CD14-positive monocyte (primary cell): ENCODE measurements at regions not wholly inside any gene's neighbourhood (a gene's known extent, or its start where the extent isn't known, plus 50 kb on each side); places are given as distances from the start of the nearest gene placed in this dataset.

Source experiments
- DNase-seq, 3 donors: peaks; one replicate each; pipeline ENCODE4 v3.0.0-alpha.2; 2011 to 2022
- H2AFZ ChIP-seq: 2 replicates; pipeline ENCODE4 v1.6.0; 2012; ENCODE audit warnings: mild to moderate bottlenecking, low read depth, low read length, inconsistent platforms; ENCODE audit not compliant: insufficient read depth, poor library complexity, severe bottlenecking
- H3K27ac ChIP-seq, 2 donors: 1 replicate in 1 of 2; 2 replicates in 1 of 2; pipeline ENCODE4 v1.5.1; 2012 to 2013; ENCODE audit warnings: low read length in 2 of 2, control low read depth in 1 of 2, inconsistent platforms in 1 of 2, low read depth in 1 of 2, mild to moderate bottlenecking in 1 of 2
- H3K27me3 ChIP-seq, 2 donors: one replicate each; pipeline versions ENCODE4 v1.6.0 to v1.6.1; 2011 to 2013; ENCODE audit warnings: low read length in 2 of 2; ENCODE audit not compliant: control insufficient read depth in 2 of 2, insufficient read depth in 2 of 2
- H3K36me3 ChIP-seq, 2 donors: replicated peaks in 1 of 2; 1 replicate in 1 of 2; 2 replicates in 1 of 2; pipeline versions ENCODE4 v1.5.1 to v1.6.1; 2012 to 2013; ENCODE audit warnings: low read length in 2 of 2, control low read depth in 1 of 2, inconsistent platforms in 1 of 2, mild to moderate bottlenecking in 1 of 2; ENCODE audit not compliant: insufficient read depth in 2 of 2, control insufficient read depth in 1 of 2
- H3K4me1 ChIP-seq, 2 donors: 1 replicate in 1 of 2; 2 replicates in 1 of 2; pipeline versions ENCODE4 v1.5.1 to v1.6.1; 2012 to 2013; ENCODE audit warnings: low read length in 2 of 2, control low read depth in 1 of 2, inconsistent platforms in 1 of 2, mild to moderate bottlenecking in 1 of 2, moderate library complexity in 1 of 2; ENCODE audit not compliant: insufficient read depth in 2 of 2, control insufficient read depth in 1 of 2
- H3K4me2 ChIP-seq: replicated peaks from 2 replicates; pipeline ENCODE3; 2012; ENCODE audit warnings: low read length, moderate library complexity, mild to moderate bottlenecking; ENCODE audit not compliant: poor library complexity, severe bottlenecking; ENCODE audit errors: extremely low read depth
- H3K4me3 ChIP-seq, 3 experiments: fragments of 200-600 bp in 1 of 3; sonication (generic) in 1 of 3; replicated peaks in 1 of 3; 1 replicate in 2 of 3; 2 replicates in 1 of 3; pipeline ENCODE4 v1.5.1; 2011 to 2013; ENCODE audit warnings: low read length in 3 of 3, mild to moderate bottlenecking in 3 of 3, control low read depth in 2 of 3, low read depth in 2 of 3, inconsistent platforms in 1 of 3, moderate library complexity in 1 of 3
- H3K79me2 ChIP-seq: 2 replicates; pipeline ENCODE4 v1.6.0; 2012; ENCODE audit warnings: mild to moderate bottlenecking, control low read depth, inconsistent platforms, low read length, moderate library complexity; ENCODE audit not compliant: insufficient read depth
- H3K9ac ChIP-seq: 2 replicates; pipeline ENCODE4 v1.6.0; 2017; ENCODE audit warnings: low read length, mild to moderate bottlenecking; ENCODE audit not compliant: insufficient read depth, poor library complexity, severe bottlenecking
- H3K9me3 ChIP-seq, 2 donors: replicated peaks in 1 of 2; 1 replicate in 1 of 2; 2 replicates in 1 of 2; pipeline versions ENCODE4 v1.5.1 to v1.6.1; 2012 to 2013; ENCODE audit warnings: low read length in 2 of 2, control low read depth in 1 of 2; ENCODE audit not compliant: control insufficient read depth in 1 of 2, insufficient read depth in 1 of 2
- H4K20me1 ChIP-seq: 2 replicates; pipeline ENCODE4 v1.6.0; 2012; ENCODE audit warnings: mild to moderate bottlenecking, low read length, control low read depth, moderate library complexity; ENCODE audit not compliant: insufficient read depth
- H3K27ac Mint-ChIP-seq, 7 donors: one replicate each; pipeline ENCODE4 v1.8.0; 2020; ENCODE audit warnings: mild to moderate bottlenecking in 7 of 7, mixed read lengths in 7 of 7, moderate library complexity in 6 of 7, inconsistent platforms in 2 of 7
- H3K27me3 Mint-ChIP-seq, 3 donors: one replicate each; pipeline ENCODE4 v1.8.0; 2021 to 2022; ENCODE audit warnings: low read depth in 3 of 3, mild to moderate bottlenecking in 3 of 3, mixed read lengths in 3 of 3, moderate library complexity in 3 of 3, inconsistent platforms in 1 of 3
- H3K36me3 Mint-ChIP-seq, 2 donors: one replicate each; pipeline ENCODE4 v1.8.0; 2020; ENCODE audit warnings: mixed read lengths in 2 of 2, inconsistent platforms in 1 of 2, mild to moderate bottlenecking in 1 of 2
- H3K4me1 Mint-ChIP-seq: one replicate; pipeline ENCODE4 v1.8.0; 2020; ENCODE audit warnings: mild to moderate bottlenecking, mixed read lengths
- H3K4me3 Mint-ChIP-seq, 2 donors: one replicate each; pipeline ENCODE4 v1.8.0; 2020; ENCODE audit warnings: mild to moderate bottlenecking in 2 of 2, mixed read lengths in 2 of 2, moderate library complexity in 1 of 2
- H3K9me3 Mint-ChIP-seq, 7 donors: one replicate each; pipeline ENCODE4 v1.8.0; 2020 to 2022; ENCODE audit warnings: mixed read lengths in 7 of 7, mild to moderate bottlenecking in 6 of 7, moderate library complexity in 6 of 7, inconsistent platforms in 2 of 7
- WGBS: methylation state at CpG from one replicate; pipeline ENCODE4 v1.1.5; 2013; ENCODE audit warnings: missing lambda C conversion rate; ENCODE audit not compliant: insufficient coverage; 5-methylcytosine and 5-hydroxymethylcytosine counted together
- intact Hi-C, 2 donors: fragments of 100-400 bp; cut with micrococcal nuclease; formaldehyde crosslinking; loops; one replicate each; pipeline versions ENCODE4 v1.15.0 to v1.15.1; 2023
- TF ChIP-seq, protein P1 (sequence below): fragments of 200-600 bp; IDR thresholded peaks from one replicate; pipeline ENCODE4 v1.8.0; 2022; ENCODE audit warnings: antibody characterized with exemption, mild to moderate bottlenecking

DNA sequence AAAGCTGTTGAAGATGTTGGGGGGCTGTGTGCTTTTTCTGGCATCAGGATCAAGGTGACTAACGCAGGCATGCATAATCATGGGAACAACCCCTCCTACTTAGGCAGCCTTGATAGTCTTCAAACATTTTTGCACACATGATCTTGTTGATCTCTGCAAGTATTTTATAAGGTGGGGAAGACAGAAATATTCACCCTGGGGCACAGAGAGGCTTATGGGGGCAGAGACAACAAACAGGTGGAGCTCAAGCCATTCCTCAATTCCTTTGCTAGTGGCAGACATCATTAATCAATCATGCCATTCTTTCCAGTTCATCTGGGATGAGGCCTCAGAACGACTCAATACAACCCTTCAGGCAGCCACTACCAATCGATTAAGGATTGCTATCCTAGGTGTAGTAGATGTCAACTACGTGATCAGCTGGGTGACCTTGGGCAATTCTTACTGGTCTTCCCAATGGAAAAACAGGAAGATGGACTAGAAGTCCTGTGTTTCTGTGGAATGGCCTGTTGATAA is 110.3 kb upstream of the SMAD3 start:
- Histone ChIP-seq H3K79me2 (no peaks in the 10 kb centered on the region), H3K4me2 (no peak overlapping the region), H3K9ac (no peak overlapping the region), H3K4me3 (no peak overlapping the region), H3K27me3 (no peaks in the 10 kb centered on the region), H3K36me3 (no peaks in the 10 kb centered on the region), H3K27ac (no peak overlapping the region), H4K20me1 (no peaks in the 10 kb centered on the region), H3K9me3 (no peaks in the 10 kb centered on the region), H2AFZ (no peak overlapping the region), H3K4me1 (peaks cover 12 to 21% of the 10 kb centered on the region in 2 donors)
- intact Hi-C loops, result no loop called here
- Mint-ChIP-seq H3K27me3 (peaks cover 3 to 6% (median 4%) of the 10 kb centered on the region in 3 donors), H3K36me3 (no peaks in the 10 kb centered on the region), H3K4me1 (peaks cover 21% of the 10 kb centered on the region), H3K27ac (no peak overlapping the region), H3K9me3 (peaks cover 0 to 2% (median 0%) of the 10 kb centered on the region in 7 donors), H3K4me3 (no peak overlapping the region)
- TF ChIP-seq, protein P1, sequence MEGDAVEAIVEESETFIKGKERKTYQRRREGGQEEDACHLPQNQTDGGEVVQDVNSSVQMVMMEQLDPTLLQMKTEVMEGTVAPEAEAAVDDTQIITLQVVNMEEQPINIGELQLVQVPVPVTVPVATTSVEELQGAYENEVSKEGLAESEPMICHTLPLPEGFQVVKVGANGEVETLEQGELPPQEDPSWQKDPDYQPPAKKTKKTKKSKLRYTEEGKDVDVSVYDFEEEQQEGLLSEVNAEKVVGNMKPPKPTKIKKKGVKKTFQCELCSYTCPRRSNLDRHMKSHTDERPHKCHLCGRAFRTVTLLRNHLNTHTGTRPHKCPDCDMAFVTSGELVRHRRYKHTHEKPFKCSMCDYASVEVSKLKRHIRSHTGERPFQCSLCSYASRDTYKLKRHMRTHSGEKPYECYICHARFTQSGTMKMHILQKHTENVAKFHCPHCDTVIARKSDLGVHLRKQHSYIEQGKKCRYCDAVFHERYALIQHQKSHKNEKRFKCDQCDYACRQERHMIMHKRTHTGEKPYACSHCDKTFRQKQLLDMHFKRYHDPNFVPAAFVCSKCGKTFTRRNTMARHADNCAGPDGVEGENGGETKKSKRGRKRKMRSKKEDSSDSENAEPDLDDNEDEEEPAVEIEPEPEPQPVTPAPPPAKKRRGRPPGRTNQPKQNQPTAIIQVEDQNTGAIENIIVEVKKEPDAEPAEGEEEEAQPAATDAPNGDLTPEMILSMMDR, result no peak
- no CpG with 5 or more reads among the region's 4 CpGs for WGBS
- no peak for DNase-seq

DNA sequence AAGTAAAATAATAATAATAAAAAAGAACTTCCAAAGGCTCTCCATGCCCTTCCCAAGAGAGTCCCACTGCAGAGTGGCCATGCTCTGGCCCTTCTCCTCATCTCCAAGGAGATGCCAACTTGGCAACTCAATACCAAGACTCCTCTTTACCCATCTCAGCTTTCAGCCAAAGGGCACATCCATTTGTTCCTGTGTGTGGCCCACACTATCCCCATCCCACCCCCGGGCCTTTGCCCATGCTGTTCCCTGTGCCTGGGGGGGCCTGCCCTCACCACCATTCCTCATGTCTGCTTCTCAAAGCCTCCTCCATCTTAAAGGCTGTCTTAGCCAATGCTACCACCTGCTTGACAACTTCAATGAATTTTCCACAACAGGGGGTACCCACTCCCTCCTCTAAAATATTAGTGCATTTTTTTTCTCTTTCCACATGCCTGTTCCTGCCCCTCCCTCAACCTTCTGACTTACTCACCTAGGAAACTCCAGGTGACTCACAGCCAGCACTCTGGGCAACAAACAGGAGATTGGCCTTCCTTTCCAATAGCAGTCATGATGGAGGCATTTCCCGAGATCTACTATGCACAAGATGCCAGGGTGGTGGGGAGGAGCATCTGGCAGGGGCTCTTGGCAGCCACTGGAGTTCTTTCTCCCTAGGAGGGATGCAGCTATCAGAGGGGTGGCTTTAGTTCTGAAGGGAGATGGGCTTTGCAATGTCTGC is 109.4 kb upstream of the SMAD3 start:
- H3K36me3 Mint-ChIP-seq, result no peaks in the 10 kb centered on the region
- Histone ChIP-seq H3K4me3 (no peak overlapping the region), H3K4me2 (no peak overlapping the region), H3K9me3 (no peaks in the 10 kb centered on the region), H3K4me1 (peaks cover 12 to 21% of the 10 kb centered on the region in 2 donors), H2AFZ (no peak overlapping the region), H4K20me1 (no peaks in the 10 kb centered on the region), H3K36me3 (no peaks in the 10 kb centered on the region), H3K27ac (no peak overlapping the region), H3K27me3 (no peaks in the 10 kb centered on the region), H3K79me2 (no peaks in the 10 kb centered on the region), H3K9ac (no peak overlapping the region)
- no peak overlapping the region for H3K4me3 Mint-ChIP-seq
- no peak overlapping the region for H3K27ac Mint-ChIP-seq
- peaks cover 3 to 6% (median 4%) of the 10 kb centered on the region in 3 donors for H3K27me3 Mint-ChIP-seq
- H3K4me1 Mint-ChIP-seq, result peaks cover 21% of the 10 kb centered on the region
- peak in 1 of 3 donors; percentile 76 for DNase-seq
- no CpG with 5 or more reads among the region's 2 CpGs for WGBS
- peaks cover 0 to 2% (median 0%) of the 10 kb centered on the region in 7 donors for H3K9me3 Mint-ChIP-seq
- intact Hi-C loops, result no loop called here
- TF ChIP-seq, protein P1, result no peak
